ENCODE measurements at regions not wholly inside any gene's neighbourhood (a gene's known extent, or its start where the extent isn't known, plus 50 kb on each side); places are given as distances from the start of the nearest gene placed in this dataset.

GRCh38 chr6:92719773-92720172 lies 699.6 kb downstream of the EPHA7 start:
- ATAC-seq (no peak), DNase-seq (no peak), FAIRE-seq (no peak)
- Histone ChIP-seq H3K4me3 (no peak overlapping the region), H3K4me1 (no peaks in the 10 kb centered on the region), H3K27ac (no peak overlapping the region), H3K36me3 (no peaks in the 10 kb centered on the region), H3K27me3 (no peaks in the 10 kb centered on the region), H3K9me3 (no peaks in the 10 kb centered on the region)
- TF ChIP-seq, protein P1, sequence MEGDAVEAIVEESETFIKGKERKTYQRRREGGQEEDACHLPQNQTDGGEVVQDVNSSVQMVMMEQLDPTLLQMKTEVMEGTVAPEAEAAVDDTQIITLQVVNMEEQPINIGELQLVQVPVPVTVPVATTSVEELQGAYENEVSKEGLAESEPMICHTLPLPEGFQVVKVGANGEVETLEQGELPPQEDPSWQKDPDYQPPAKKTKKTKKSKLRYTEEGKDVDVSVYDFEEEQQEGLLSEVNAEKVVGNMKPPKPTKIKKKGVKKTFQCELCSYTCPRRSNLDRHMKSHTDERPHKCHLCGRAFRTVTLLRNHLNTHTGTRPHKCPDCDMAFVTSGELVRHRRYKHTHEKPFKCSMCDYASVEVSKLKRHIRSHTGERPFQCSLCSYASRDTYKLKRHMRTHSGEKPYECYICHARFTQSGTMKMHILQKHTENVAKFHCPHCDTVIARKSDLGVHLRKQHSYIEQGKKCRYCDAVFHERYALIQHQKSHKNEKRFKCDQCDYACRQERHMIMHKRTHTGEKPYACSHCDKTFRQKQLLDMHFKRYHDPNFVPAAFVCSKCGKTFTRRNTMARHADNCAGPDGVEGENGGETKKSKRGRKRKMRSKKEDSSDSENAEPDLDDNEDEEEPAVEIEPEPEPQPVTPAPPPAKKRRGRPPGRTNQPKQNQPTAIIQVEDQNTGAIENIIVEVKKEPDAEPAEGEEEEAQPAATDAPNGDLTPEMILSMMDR (IDR thresholded peaks at IDR 0.05) = no peak
- intact Hi-C loops (cut with DNase I) = no loop called here
- 31 to 45% methylated on average over 3 of the region's 3 CpGs for WGBS, 2 donors

DNA sequence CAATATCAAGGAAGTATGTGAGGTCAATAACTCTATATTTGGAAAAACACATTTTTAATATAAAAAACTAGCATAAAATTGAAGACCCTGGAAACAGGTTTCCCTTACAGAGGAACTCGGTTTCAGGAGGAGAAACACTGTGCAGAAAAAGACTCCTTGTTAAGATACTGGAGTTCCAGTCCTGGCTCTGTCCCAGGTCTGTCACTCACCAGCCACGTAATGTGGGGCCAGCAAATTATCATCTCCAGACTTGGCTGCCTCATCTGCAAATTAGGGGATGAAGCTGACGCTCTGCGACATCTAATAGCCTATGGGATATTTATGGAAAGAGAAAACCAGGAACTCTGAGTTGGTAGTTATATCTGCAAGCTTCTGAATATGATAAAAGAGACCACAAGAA lies 702.7 kb downstream of the EPHA7 start:
- FAIRE-seq (no peak), DNase-seq (no peak), ATAC-seq (no peak)
- Histone ChIP-seq H3K27ac (no peak overlapping the region), H3K9me3 (no peaks in the 10 kb centered on the region), H3K4me1 (no peaks in the 10 kb centered on the region), H3K4me3 (no peak overlapping the region), H3K36me3 (no peaks in the 10 kb centered on the region), H3K27me3 (no peaks in the 10 kb centered on the region)
- intact Hi-C loops (cut with DNase I) = no loop called here
- TF ChIP-seq, protein P1 (IDR thresholded peaks at IDR 0.05) = no peak
- 54 to 70% methylated on average over 4 of the region's 4 CpGs for WGBS, 2 donors

GRCh38 chr6:92715991-92716390 lies 703.4 kb downstream of the EPHA7 start:
- H3K9me3 ChIP-seq = no peaks in the 10 kb centered on the region
- no peaks in the 10 kb centered on the region for H3K4me1 ChIP-seq
- no peak overlapping the region for H3K4me3 ChIP-seq
- intact Hi-C loops (cut with DNase I) = no loop called here
- no peaks in the 10 kb centered on the region for H3K27me3 ChIP-seq
- FAIRE-seq (no peak), DNase-seq (no peak), ATAC-seq (no peak)
- TF ChIP-seq, protein P1 (IDR thresholded peaks at IDR 0.05) = no peak
- no peaks in the 10 kb centered on the region for H3K36me3 ChIP-seq
- no peak overlapping the region for H3K27ac ChIP-seq

DNA sequence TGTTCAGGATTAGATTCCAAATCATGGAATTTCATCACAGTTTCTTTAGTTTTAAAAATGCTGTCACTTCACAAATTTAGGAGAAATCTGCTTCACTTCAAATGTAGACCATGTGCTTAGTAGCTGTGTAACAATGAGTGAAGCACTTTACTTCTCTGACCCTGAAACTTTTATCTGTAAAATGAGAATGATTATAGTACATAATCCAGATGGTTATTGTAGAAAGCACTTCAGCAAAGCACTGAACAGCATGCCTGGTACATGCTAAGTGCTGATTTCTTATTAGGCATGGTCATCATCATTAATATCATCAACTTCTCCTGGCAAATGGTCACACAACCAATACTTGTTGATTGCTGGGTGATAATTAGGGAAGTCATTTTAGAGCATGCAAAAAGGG lies 705.0 kb downstream of the EPHA7 start:
- no peaks in the 10 kb centered on the region for H3K36me3 ChIP-seq
- H3K27me3 ChIP-seq = no peaks in the 10 kb centered on the region
- ATAC-seq = no peak
- FAIRE-seq = no peak
- no peaks in the 10 kb centered on the region for H3K9me3 ChIP-seq
- H3K4me3 ChIP-seq = no peak overlapping the region
- TF ChIP-seq, protein P1 (IDR thresholded peaks at IDR 0.05) = no peak
- no peak overlapping the region for H3K27ac ChIP-seq
- DNase-seq = no peak
- intact Hi-C loops (cut with DNase I) = no loop called here
- H3K4me1 ChIP-seq = no peaks in the 10 kb centered on the region

DNA sequence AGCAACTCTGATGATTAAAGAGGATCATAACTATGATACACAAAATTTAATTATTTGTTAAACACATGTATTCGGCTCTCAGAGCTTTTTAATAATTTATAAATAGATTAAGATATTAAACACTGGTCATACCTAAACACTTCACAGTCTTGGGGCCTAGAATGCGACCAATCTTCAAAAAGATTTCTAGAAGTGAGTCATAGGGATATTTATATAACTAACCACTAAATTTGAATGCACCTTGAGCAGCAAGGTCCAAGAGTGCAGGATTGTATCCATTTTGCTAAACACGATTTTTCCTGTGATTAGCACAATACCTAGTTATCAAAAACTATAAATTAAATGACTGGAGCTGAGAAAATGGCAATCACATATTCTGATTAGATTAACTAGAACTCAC lies 709.3 kb downstream of the EPHA7 start:
- H3K9me3 ChIP-seq = no peaks in the 10 kb centered on the region
- ATAC-seq (no peak), FAIRE-seq (no peak), DNase-seq (no peak)
- intact Hi-C loops (cut with DNase I) = no loop called here
- H3K4me3 ChIP-seq = no peak overlapping the region
- H3K27me3 ChIP-seq = no peaks in the 10 kb centered on the region
- 42 to 51% methylated on average over 3 of the region's 3 CpGs for WGBS, 2 donors
- TF ChIP-seq, protein P1 (IDR thresholded peaks at IDR 0.05) = no peak
- H3K4me1 ChIP-seq = no peaks in the 10 kb centered on the region
- no peaks in the 10 kb centered on the region for H3K36me3 ChIP-seq
- H3K27ac ChIP-seq = no peak overlapping the region
